GM12892 (cell line): ENCODE measurements at regions not wholly inside any gene's neighbourhood (a gene's known extent, or its start where the extent isn't known, plus 50 kb on each side); places are given as distances from the start of the nearest gene placed in this dataset.

Experiments used
- POLR2A ChIP-seq: IDR thresholded peaks from 2 replicates; pipeline ENCODE4 v1.6.1; 2011; ENCODE audit warnings: low read depth, low read length, control low read depth
- POLR2AphosphoS5 ChIP-seq: IDR thresholded peaks from 2 replicates; pipeline ENCODE4 v1.6.1; 2011; ENCODE audit warnings: low read depth, low read length, control low read depth
- TAF1 ChIP-seq: IDR thresholded peaks from 2 replicates; pipeline ENCODE4 v1.6.1; 2011; ENCODE audit warnings: low read depth, mild to moderate bottlenecking, control low read depth, low read length, borderline replicate concordance

GRCh38 chr9:120291050-120291449 lies 288.9 kb downstream of the CDK5RAP2 start:
- TF ChIP-seq POLR2A (no peak), POLR2AphosphoS5 (no peak), TAF1 (no peak)
